ENCODE measurements at regions not wholly inside any gene's neighbourhood (a gene's known extent, or its start where the extent isn't known, plus 50 kb on each side); places are given as distances from the start of the nearest gene placed in this dataset.

GRCh38 chr5:143761663-143762062, 50.3 kb upstream of the HMHB1 start:
- ATAC-seq (ENCODE audit: low FRiP score) (no peak), DNase-seq (ENCODE audit: low spot score) (no peak)
- no peak for TF ChIP-seq CTCF (IDR thresholded peaks at IDR 0.05)

GRCh38 chr5:143760755-143761154, 51.2 kb upstream of the HMHB1 start:
- no peak for ATAC-seq (ENCODE audit: low FRiP score)
- TF ChIP-seq CTCF (IDR thresholded peaks at IDR 0.05): no peak
- no peak for DNase-seq (ENCODE audit: low spot score)

- DNase-seq (ENCODE audit: low spot score): no peak
- no peak for TF ChIP-seq CTCF (IDR thresholded peaks at IDR 0.05)
- no peak for ATAC-seq (ENCODE audit: low FRiP score)
These were observed 51.8 kb upstream of the HMHB1 start for GRCh38 chr5:143760131-143760505.

- no peak for TF ChIP-seq CTCF (IDR thresholded peaks at IDR 0.05)
- ATAC-seq (ENCODE audit: low FRiP score) (no peak), DNase-seq (ENCODE audit: low spot score) (no peak)
These were observed 52.4 kb upstream of the HMHB1 start for GRCh38 chr5:143759396-143760130.

- ATAC-seq (ENCODE audit: low FRiP score): no peak
- no peak for TF ChIP-seq CTCF (IDR thresholded peaks at IDR 0.05)
- no peak for DNase-seq (ENCODE audit: low spot score)
These were observed 53.2 kb upstream of the HMHB1 start for GRCh38 chr5:143758750-143759149.

GRCh38 chr5:143758015-143758414, 53.9 kb upstream of the HMHB1 start:
- TF ChIP-seq CTCF (IDR thresholded peaks at IDR 0.05): no peak
- ATAC-seq (ENCODE audit: low FRiP score) (no peak), DNase-seq (ENCODE audit: low spot score) (no peak)

GRCh38 chr5:143757116-143757515, 54.8 kb upstream of the HMHB1 start:
- no peak for DNase-seq (ENCODE audit: low spot score)
- ATAC-seq (ENCODE audit: low FRiP score): no peak
- no peak for TF ChIP-seq CTCF (IDR thresholded peaks at IDR 0.05)
